ENCODE measurements at regions not wholly inside any gene's neighbourhood (a gene's known extent, or its start where the extent isn't known, plus 50 kb on each side); places are given as distances from the start of the nearest gene placed in this dataset.

DNA sequence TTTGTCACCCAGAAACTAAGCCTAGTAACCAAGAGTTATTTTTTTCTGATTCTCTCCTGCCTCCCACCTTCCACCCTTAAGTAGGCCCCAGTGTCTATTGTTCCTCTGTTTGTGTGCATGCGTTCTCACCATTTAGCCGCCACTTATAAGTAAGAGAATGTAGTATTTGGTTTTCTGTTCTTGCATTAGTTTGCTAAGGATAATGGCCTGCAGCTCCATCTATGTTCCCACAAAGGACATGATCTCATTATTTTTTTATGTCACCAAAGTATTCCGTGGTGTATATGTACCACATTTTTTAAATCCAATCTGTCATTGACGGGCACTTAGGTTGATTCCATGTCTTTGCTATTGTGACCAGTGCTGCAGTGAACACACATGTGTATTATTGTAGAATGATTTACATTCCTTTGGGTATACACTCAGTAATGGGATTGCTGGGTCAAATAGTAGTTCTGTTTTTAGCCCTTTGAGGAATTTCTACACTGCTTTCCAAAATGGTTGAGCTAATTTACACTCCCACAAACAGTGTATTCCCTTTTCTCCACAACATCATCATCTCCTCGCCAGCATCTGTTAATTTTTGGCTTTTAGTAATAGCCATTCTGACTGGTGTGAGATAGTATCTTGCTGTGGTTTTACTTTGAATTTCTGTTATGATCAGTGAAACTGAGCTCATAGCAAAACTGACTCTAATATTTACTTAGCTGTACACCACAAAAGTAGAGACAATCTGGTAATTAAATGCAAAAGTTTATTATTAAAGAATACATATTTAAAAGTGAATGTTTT is 660.1 kb upstream of the SLC8A1 start:
- no peak for TF ChIP-seq FOXP2 (optimal IDR thresholded peaks at IDR 0.05; ENCODE audit: borderline replicate concordance, extremely low read depth, extremely low read length, insufficient read depth)
- TF ChIP-seq, protein P1, sequence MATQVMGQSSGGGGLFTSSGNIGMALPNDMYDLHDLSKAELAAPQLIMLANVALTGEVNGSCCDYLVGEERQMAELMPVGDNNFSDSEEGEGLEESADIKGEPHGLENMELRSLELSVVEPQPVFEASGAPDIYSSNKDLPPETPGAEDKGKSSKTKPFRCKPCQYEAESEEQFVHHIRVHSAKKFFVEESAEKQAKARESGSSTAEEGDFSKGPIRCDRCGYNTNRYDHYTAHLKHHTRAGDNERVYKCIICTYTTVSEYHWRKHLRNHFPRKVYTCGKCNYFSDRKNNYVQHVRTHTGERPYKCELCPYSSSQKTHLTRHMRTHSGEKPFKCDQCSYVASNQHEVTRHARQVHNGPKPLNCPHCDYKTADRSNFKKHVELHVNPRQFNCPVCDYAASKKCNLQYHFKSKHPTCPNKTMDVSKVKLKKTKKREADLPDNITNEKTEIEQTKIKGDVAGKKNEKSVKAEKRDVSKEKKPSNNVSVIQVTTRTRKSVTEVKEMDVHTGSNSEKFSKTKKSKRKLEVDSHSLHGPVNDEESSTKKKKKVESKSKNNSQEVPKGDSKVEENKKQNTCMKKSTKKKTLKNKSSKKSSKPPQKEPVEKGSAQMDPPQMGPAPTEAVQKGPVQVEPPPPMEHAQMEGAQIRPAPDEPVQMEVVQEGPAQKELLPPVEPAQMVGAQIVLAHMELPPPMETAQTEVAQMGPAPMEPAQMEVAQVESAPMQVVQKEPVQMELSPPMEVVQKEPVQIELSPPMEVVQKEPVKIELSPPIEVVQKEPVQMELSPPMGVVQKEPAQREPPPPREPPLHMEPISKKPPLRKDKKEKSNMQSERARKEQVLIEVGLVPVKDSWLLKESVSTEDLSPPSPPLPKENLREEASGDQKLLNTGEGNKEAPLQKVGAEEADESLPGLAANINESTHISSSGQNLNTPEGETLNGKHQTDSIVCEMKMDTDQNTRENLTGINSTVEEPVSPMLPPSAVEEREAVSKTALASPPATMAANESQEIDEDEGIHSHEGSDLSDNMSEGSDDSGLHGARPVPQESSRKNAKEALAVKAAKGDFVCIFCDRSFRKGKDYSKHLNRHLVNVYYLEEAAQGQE (IDR thresholded peaks at IDR 0.05; ENCODE audit: insufficient read depth in 1 of 2, low read depth in 2 of 2, low read length in 2 of 2) = no peak
- TF ChIP-seq POLR2AphosphoS5 (IDR thresholded peaks at IDR 0.05; ENCODE audit: low read depth, low read length) = no peak
- TF ChIP-seq TAF1 (IDR thresholded peaks at IDR 0.05; ENCODE audit: borderline replicate concordance, insufficient read depth, low read length) = no peak

DNA sequence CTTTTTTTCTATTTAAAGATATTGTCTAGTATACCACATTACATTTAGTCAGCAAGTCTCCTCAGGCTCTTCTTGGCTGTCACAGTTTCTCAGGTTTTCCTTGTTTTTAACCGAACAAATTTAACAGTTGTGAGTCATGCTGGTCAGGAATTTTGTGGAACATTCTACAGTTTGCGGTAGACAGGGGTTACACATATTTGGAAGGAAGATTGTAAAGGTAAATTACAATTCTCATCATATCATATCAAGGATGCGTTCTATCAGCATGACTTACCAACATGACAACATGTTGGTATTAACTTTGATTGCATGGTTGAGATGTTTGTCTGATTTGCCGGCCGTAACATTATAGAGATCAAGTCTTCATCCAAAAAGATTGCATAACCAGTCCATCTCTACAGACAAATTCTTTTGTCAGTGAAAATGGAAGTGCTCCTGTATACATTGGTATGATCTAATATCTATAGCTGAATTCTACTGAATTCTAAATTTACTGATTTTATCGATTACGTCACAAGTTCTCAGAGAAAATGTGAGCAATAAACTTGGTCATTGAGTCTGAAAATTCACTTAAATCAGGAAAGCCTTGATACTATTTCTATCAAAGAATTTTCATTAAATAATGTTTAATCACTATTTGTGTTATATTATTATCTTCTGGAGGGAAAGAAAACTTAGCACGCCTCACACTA is 664.4 kb upstream of the SLC8A1 start:
- TF ChIP-seq TAF1 (IDR thresholded peaks at IDR 0.05; ENCODE audit: borderline replicate concordance, insufficient read depth, low read length) (no peak), POLR2AphosphoS5 (IDR thresholded peaks at IDR 0.05; ENCODE audit: low read depth, low read length) (no peak), SIN3A (IDR thresholded peaks at IDR 0.05; ENCODE audit: borderline replicate concordance, insufficient read depth, low read length) (no peak), FOXP2 (optimal IDR thresholded peaks at IDR 0.05; ENCODE audit: borderline replicate concordance, extremely low read depth, extremely low read length, insufficient read depth) (no peak)
- TF ChIP-seq, protein P1 (IDR thresholded peaks at IDR 0.05; ENCODE audit: insufficient read depth in 1 of 2, low read depth in 2 of 2, low read length in 2 of 2) = no peak

DNA sequence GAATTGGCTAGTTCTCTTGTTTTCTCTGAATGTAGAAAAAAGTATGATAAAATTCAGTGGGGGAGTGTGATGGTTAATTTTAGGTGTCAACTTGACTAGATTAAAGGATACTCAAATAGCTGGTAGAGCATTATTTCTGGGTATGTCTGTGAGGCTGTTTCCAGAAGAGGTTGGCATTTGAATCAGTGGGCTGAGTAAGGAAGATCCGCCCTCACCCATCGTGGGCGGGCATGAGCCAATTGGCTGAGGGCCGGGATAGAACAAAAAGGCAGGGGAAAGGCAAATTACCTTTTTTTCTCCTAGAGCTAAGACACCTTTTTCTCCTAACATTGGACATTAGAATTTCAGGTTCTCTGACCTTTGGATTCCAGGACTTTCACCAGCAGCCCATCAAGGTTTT is 667.6 kb upstream of the SLC8A1 start:
- no peak for TF ChIP-seq POLR2AphosphoS5 (IDR thresholded peaks at IDR 0.05; ENCODE audit: low read depth, low read length)

DNA sequence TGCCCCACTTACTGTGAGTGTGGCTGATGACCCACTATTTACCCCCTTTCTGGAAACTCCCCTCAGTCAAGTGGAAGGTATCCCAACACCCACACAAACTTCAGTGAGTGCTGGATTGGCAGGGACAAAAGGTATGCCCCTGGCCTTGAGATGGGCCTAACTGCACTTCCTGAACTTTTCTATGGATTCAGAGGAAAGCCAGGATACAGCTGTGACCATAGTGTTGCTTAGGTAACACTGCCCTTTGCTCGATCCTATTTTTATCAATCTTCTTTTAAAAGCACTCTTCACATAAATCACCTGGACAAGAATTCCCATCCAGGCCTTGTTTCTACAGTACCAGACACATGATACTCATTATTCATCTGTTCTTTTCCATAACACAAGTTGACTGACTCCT is 671.5 kb upstream of the SLC8A1 start:
- TF ChIP-seq POLR2AphosphoS5 (IDR thresholded peaks at IDR 0.05; ENCODE audit: low read depth, low read length) (no peak), TAF1 (IDR thresholded peaks at IDR 0.05; ENCODE audit: borderline replicate concordance, insufficient read depth, low read length) (no peak), FOXP2 (optimal IDR thresholded peaks at IDR 0.05; ENCODE audit: borderline replicate concordance, extremely low read depth, extremely low read length, insufficient read depth) (no peak), SIN3A (IDR thresholded peaks at IDR 0.05; ENCODE audit: borderline replicate concordance, insufficient read depth, low read length) (no peak)
- TF ChIP-seq, protein P1 (IDR thresholded peaks at IDR 0.05; ENCODE audit: insufficient read depth in 1 of 2, low read depth in 2 of 2, low read length in 2 of 2) = no peak

DNA sequence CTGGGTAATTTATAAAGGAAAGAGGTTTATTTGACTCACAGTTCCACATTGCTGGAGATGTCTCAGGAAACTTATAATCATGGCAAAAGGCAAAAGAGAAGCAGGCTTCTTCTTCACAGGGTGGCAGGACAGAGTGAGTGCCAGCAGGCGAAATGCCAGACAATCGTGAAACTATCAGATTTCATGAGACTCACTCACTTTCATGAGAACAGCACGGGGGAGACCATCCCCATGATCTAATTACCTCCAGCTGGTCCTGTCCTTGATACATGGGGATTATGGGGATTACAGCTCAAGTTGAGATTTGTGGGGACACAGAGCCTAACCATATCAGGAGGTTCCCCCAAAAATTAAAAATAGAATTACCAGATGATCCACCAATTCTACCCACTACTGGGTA is 675.5 kb upstream of the SLC8A1 start:
- TF ChIP-seq, protein P1 (IDR thresholded peaks at IDR 0.05; ENCODE audit: insufficient read depth in 1 of 2, low read depth in 2 of 2, low read length in 2 of 2) = no peak
- no peak for TF ChIP-seq TAF1 (IDR thresholded peaks at IDR 0.05; ENCODE audit: borderline replicate concordance, insufficient read depth, low read length)
- TF ChIP-seq FOXP2 (optimal IDR thresholded peaks at IDR 0.05; ENCODE audit: borderline replicate concordance, extremely low read depth, extremely low read length, insufficient read depth) = no peak
- no peak for TF ChIP-seq SIN3A (IDR thresholded peaks at IDR 0.05; ENCODE audit: borderline replicate concordance, insufficient read depth, low read length)
- no peak for TF ChIP-seq POLR2AphosphoS5 (IDR thresholded peaks at IDR 0.05; ENCODE audit: low read depth, low read length)
